AG09309 (cell line): ENCODE measurements at regions not wholly inside any gene's neighbourhood (a gene's known extent, or its start where the extent isn't known, plus 50 kb on each side); places are given as distances from the start of the nearest gene placed in this dataset.

Experiments used
- DNase-seq: peaks from one replicate; pipeline ENCODE4 v3.0.0-alpha.2; 2010; ENCODE audit warnings: low read depth
- H3K4me3 ChIP-seq: 2 replicates; pipeline ENCODE4 v1.5.1; 2011; ENCODE audit warnings: mild to moderate bottlenecking, low read depth, low read length, moderate library complexity; ENCODE audit not compliant: control insufficient read depth
- CTCF ChIP-seq: IDR thresholded peaks from 2 replicates; pipeline ENCODE4 v1.5.1; 2011; ENCODE audit warnings: mild to moderate bottlenecking, low read depth, low read length, inconsistent platforms; ENCODE audit not compliant: insufficient read depth, control insufficient read depth; ENCODE audit errors: missing control alignments

GRCh38 chr4:23360718-23361117 is 529.1 kb downstream of the PPARGC1A start:
- no peak overlapping the region for H3K4me3 ChIP-seq
- no peak for TF ChIP-seq CTCF
- no peak for DNase-seq

- no peak for DNase-seq
- TF ChIP-seq CTCF = no peak
- H3K4me3 ChIP-seq = no peak overlapping the region
Observed at GRCh38 chr4:23355258-23355657, 534.6 kb downstream of the PPARGC1A start.

- no peak overlapping the region for H3K4me3 ChIP-seq
- no peak for DNase-seq
- no peak for TF ChIP-seq CTCF
Observed at GRCh38 chr4:23353200-23353599, 536.6 kb downstream of the PPARGC1A start.

- TF ChIP-seq CTCF = no peak
- H3K4me3 ChIP-seq = no peak overlapping the region
- DNase-seq = no peak
Observed at GRCh38 chr4:23348789-23349498, 540.9 kb downstream of the PPARGC1A start.

GRCh38 chr4:23337292-23337691 is 552.6 kb downstream of the PPARGC1A start:
- H3K4me3 ChIP-seq = no peak overlapping the region
- no peak for TF ChIP-seq CTCF
- DNase-seq = no peak

GRCh38 chr4:23333946-23334878 is 555.6 kb downstream of the PPARGC1A start:
- H3K4me3 ChIP-seq = no peak overlapping the region
- TF ChIP-seq CTCF = no peak
- no peak for DNase-seq
